Stimulated activated CD4-positive, alpha-beta T cell treated with anti-CD3 and anti-CD28 coated beads, Interleukin-1b, Interleukin-23, amount 100 ng/mL, for 4 hours (primary cell): ENCODE measurements at regions not wholly inside any gene's neighbourhood (a gene's known extent, or its start where the extent isn't known, plus 50 kb on each side); places are given as distances from the start of the nearest gene placed in this dataset.
"Not testable (repeated sequence)": the region's sequence is repeated elsewhere in the genome, so short reads cannot be mapped to it uniquely, and the experiment has no call there.

Source experiments
- DNase-seq, 2 donors: peaks; one replicate each; pipeline ENCODE4 v3.0.0-alpha.2; 2020; ENCODE audit warnings: low read depth in 2 of 2

GRCh38 chr22:22776121-22776520 is 111.5 kb upstream of the IGLL5 start:
- DNase-seq: no peak

- no peak for DNase-seq
These were observed 108.4 kb upstream of the IGLL5 start for GRCh38 chr22:22779213-22779612.

- no peak for DNase-seq
These were observed 104.0 kb upstream of the IGLL5 start for GRCh38 chr22:22783575-22783974.

- no peak for DNase-seq
These were observed 103.2 kb upstream of the IGLL5 start for GRCh38 chr22:22784249-22785039.

- DNase-seq: no peak
These were observed 102.1 kb upstream of the IGLL5 start for GRCh38 chr22:22785316-22786065.

GRCh38 chr22:22786301-22787115 is 101.1 kb upstream of the IGLL5 start:
- no peak for DNase-seq

- DNase-seq: no peak
These were observed 100.5 kb upstream of the IGLL5 start for GRCh38 chr22:22787151-22787550.

GRCh38 chr22:22787786-22788459 is 99.7 kb upstream of the IGLL5 start:
- peak; percentile 58 to 61 for DNase-seq

GRCh38 chr22:22788460-22789037 is 99.1 kb upstream of the IGLL5 start:
- DNase-seq: no peak

- no peak for DNase-seq
These were observed 98.2 kb upstream of the IGLL5 start for GRCh38 chr22:22789233-22789921.

GRCh38 chr22:22789922-22790845 is 97.4 kb upstream of the IGLL5 start:
- no peak for DNase-seq

GRCh38 chr22:22791438-22792181 is 96.0 kb upstream of the IGLL5 start:
- DNase-seq: no peak

GRCh38 chr22:22792205-22792786 is 95.3 kb upstream of the IGLL5 start:
- not testable (repeated sequence) for DNase-seq

GRCh38 chr22:22795639-22796038 is 92.0 kb upstream of the IGLL5 start:
- not testable (repeated sequence) for DNase-seq

- no peak for DNase-seq
These were observed 90.9 kb upstream of the IGLL5 start for GRCh38 chr22:22796724-22797123.

GRCh38 chr22:22798232-22798616 is 89.4 kb upstream of the IGLL5 start:
- no peak for DNase-seq

- DNase-seq: no peak
These were observed 88.9 kb upstream of the IGLL5 start for GRCh38 chr22:22798716-22799115.

GRCh38 chr22:22799561-22799960 is 88.1 kb upstream of the IGLL5 start:
- no peak for DNase-seq

- no peak for DNase-seq
These were observed 86.9 kb upstream of the IGLL5 start for GRCh38 chr22:22800716-22801115.
